ENCODE measurements at regions not wholly inside any gene's neighbourhood (a gene's known extent, or its start where the extent isn't known, plus 50 kb on each side); places are given as distances from the start of the nearest gene placed in this dataset.
"Not testable (repeated sequence)": the region's sequence is repeated elsewhere in the genome, so short reads cannot be mapped to it uniquely, and the experiment has no call there.

DNA sequence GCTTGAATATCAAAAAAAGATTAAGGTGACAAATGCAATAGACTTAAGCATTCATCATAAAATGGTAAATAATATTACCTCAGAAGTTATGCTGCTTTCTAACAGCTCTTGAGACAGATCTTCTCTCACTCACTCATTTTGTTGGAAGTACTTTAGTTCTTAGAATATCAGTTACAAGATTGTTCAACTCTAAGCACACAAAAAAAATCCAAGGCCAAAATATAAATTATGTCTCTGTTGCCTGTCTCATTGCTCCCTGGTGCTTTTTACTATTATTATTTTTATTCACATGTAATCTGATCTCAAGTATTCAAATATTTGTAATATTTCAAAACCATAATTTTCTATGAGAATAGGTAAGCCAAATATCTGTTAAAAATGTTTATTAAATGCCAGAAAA is 259.4 kb upstream of the HSF2 start:
- no peak for DNase-seq

DNA sequence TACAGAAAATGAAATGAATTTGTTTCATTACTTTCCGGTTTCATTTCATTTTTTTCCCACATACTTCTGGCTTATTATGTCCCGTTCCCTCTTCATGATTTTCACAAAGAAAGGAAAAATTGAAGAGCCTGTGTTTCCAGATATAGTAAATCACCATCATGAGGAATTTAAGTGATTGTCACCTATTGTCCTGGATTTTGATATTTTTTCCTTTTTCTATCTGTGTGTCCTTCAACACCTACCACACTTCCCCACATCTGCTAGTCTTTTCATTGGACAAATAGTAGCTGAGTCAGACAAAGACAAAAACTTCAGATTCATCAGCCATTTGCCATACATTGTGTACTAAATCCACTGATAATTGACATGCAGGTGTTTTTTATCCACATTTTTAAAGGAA is 258.2 kb upstream of the HSF2 start:
- DNase-seq = no peak

DNA sequence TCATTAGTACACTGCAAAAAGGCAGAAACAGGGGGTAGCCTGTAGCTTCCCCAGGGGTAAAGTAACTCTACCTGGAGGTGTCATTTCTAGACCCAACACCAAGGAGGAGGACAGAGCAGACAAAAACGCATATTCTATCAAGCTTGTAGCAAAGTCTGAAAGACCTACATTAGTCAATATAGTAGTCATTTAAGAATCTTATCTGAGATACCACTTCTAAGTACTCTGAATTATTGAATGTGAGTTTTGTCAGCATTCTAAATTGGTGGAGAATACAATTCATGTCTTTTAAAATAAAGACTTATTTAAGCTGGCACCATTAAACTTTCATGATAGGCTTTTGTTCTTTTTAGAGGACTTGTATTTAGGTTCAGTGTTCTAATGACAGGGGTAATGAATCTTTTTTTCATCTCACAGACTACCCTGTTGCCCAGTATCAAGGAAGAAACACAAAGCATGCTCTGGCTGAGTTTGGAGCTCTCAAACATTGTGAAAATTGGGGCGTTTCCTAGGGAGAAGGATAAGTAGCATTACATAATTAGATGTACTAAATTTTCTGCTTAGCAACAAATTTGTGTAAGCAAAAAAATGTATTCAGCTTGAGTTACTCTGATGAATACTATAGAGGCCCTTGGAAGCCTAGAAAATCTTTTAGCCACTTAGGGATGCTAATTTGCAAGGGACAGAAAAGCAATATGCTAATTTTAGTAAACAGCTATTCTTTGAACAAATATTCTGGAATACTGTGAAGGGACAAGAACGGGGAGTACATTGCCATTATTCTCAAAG is 255.4 kb upstream of the HSF2 start:
- DNase-seq = no peak

GRCh38 chr6:122145246-122145645 is 254.2 kb upstream of the HSF2 start:
- no peak for DNase-seq

- DNase-seq = no peak
Measured at GRCh38 chr6:122145741-122146240, 253.7 kb upstream of the HSF2 start.

DNA sequence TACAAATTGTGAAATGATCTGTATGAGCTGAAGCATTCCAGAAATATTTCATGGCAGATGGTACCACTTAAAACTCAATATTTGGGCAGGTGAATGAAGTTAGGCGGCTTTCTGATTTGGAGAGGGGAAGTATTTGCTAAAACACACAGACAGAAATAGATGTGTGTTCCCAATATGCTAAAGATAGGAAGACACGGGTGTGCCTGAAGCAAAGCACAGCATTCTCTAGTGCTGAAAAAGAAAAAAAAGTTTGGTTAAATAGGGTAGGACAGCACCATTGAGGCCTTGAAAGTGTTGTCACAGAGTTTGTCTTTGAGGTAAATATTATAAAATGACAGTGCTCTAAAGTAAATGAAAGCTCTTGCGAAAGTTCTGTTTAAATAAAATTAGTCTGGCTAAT is 252.2 kb upstream of the HSF2 start:
- no peak for DNase-seq

- no peak for DNase-seq
Measured at GRCh38 chr6:122151066-122151465, 248.4 kb upstream of the HSF2 start.

GRCh38 chr6:122151763-122152162 is 247.7 kb upstream of the HSF2 start:
- DNase-seq = no peak

GRCh38 chr6:122153557-122153956 is 245.9 kb upstream of the HSF2 start:
- no peak for DNase-seq

DNA sequence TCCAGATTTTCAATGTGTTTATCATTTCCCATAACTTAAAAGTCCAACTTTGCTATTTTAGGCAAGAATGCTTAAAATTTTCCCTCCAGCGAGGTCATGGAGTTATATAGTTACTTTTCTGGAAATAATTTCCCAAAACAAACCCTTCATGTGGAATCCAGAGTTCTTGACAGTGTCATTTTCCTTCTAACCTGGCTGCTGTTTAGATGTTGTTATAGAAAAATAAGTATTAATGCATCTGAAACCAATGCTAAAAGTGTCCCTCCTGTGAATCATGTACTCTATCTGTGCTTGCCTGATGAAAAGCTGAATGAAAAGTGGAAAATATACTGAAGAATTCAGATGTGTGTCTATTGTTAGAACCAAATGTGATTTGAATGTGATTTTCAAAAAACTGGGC is 245.3 kb upstream of the HSF2 start:
- DNase-seq = no peak

GRCh38 chr6:122154912-122155575 is 244.4 kb upstream of the HSF2 start:
- DNase-seq = no peak

GRCh38 chr6:122161136-122161535 is 238.3 kb upstream of the HSF2 start:
- no peak for DNase-seq

DNA sequence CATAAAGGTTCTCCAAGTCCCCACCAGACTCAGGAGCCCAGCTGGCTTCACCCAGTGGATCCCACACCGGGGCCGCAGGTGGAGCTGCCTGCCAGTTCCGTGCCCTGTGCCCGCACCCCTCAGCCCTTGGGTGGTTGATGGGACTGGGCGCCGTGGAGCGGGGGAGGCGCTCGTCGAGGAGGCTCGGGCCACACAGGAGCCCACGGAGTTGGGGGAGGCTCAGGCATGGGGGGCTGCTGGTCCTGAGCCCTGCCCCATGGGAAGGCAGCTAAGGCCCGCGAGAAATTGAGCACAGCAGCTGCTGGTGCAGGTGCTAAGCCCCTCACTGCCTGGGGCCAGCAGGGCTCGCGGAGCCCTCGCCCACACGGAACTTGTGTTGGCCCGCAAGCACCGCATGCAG is 234.4 kb upstream of the HSF2 start:
- no peak for DNase-seq

- DNase-seq = no peak
Measured at GRCh38 chr6:122170274-122170673, 229.2 kb upstream of the HSF2 start.

DNA sequence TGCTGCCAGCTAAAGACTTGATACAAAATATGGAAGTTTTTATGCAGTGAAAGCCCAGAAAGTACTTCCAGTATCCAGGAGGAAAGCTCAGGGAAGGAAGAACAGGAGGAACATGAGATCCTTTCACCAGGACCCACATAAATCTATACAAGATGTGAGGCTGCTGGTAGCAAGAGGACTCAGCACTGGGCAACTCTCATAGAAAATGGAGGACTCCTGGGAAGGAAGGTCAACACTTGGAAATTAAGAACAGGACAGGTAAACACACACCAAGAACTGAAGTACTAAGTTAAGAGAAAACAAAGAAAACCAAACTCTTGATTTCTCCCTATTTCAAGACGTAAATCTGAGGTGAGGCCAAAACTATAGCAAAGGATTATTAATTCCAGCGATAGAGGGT is 220.5 kb upstream of the HSF2 start:
- DNase-seq = no peak

GRCh38 chr6:122180132-122180531 is 219.3 kb upstream of the HSF2 start:
- no peak for DNase-seq

DNA sequence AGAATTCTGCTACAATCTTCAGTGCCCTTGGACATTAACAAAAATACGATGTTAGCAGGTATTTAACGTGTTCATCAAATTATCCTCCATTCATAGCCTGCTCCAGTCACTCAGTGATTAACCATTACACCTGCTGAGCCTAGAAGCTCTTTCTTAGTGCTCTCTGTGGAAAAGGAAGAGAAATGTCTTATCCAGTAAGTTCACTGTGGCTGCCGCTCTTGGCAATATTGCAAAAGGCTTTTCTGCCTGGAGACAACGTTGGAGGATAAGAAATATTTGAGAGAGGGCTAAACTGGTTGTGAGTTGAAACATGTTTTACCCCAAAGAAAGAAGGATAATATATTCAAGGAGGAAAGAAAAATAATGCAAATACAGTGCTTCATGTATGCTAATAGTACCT is 217.4 kb upstream of the HSF2 start:
- DNase-seq = no peak

GRCh38 chr6:122184401-122184827 is 215.0 kb upstream of the HSF2 start:
- no peak for DNase-seq

DNA sequence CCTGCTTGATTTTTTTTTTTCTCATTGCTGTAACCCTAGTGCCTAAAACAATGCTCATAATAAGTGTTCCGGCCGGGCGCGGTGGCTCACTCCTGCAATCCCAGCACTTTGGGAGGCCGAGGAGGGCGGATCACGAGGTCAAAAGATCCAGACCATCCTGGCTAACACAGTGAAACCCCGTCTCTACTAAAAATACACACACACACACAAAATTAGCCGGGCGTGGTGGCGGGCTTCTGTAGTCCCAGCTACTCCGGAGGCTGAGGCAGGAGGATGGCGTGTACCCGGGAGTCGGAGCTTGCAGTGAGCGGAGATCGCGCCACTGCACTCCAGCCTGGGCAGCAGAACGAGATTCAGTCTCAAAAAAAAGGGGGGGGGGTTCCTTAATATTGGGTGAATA is 214.0 kb upstream of the HSF2 start:
- DNase-seq = not testable (repeated sequence)

DNA sequence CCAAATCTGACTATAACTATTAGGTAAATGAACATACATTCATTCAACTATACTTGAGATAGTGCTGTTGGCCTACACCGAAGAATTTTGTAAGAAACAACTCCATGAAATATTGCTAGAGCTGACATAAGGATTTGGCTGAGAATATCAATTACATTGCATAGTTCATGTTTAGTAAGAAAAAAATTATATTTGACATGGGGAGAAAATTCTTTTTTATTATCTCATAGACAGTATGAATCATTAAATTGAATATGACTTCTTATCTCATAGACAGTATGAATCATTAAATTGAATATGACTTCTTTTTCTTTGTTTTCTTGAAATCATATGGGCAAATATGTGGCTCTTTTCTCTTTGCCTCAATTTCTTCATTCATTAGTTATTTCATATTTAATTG is 212.3 kb upstream of the HSF2 start:
- no peak for DNase-seq

- no peak for DNase-seq
Measured at GRCh38 chr6:122198922-122199321, 200.5 kb upstream of the HSF2 start.

DNA sequence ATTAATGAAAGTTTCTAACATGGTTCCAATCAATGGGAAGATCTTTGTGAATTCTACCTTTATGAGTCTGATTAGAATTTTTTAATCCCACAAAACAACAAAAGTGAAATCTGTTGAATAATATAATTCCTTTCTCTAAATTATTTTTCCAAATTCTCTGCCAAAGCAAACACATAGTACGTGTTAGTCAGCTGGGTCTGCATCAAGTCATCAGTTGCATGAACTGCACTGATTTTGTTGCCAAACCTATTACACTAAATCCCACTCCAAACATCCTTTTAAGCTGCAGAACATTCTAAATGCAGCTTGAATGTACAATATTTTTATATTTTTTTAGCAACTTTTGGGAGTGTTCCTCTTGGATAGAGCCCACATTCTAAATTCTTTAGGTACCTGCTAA is 199.0 kb upstream of the HSF2 start:
- DNase-seq = no peak

DNA sequence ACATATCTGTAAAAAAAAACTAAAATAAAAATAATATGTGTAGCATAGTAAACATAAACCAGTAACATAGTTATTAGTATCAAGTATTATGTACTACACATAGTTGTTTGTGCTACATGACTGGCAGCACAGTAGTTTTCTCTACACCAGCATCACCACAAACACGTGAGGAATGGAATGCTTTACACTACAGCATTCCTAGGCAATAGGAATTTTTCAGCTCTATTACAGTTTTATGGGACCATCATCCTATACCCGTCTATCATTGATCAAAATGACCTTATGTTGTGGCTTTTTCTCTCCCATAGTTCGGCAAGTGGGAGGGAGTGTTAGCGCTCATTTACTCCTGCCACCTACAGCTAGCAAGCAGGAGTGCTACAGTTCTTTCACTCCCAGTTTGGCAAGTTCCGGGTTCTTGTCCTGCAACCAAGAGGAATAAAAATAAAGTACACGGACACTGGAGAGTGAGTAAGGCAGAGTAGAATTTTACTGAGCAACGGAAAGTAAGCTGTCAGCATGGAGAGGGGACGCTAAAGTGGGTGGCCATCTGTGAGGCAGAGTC is 196.8 kb upstream of the HSF2 start:
- no peak for DNase-seq

DNA sequence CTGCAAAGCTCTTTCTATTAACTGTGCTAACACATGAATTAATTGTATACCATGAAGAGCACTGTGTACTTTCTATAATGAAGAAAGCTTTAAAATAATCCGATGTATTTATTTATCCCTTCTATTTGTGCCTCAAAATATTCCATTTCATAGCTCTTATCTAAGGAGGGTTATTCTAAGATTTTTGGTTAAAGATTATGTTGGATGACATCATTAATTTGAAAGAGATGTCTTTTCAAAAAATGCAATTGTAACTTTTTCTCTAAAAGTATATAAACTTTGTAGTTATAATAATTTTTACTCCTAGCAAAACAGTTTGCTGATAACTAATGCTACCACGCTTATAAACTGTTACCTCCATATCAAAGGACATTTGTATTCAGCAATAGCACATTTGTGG is 192.4 kb upstream of the HSF2 start:
- DNase-seq = no peak
